Caco-2 (cell line): ENCODE measurements at regions not wholly inside any gene's neighbourhood (a gene's known extent, or its start where the extent isn't known, plus 50 kb on each side); places are given as distances from the start of the nearest gene placed in this dataset.

ENCODE experiments used
- BruUV-seq: library from RNA; stranded (reverse); fragments of 400-500 nt; replicated peaks from 2 replicates; lab custom pipeline; 2021; lab: Mats Ljungman, UMichigan
- CTCF ChIA-PET: fragments of 300-600 bp; sonication (Branson Sonifier 250); formaldehyde crosslinking; loops from one replicate; lab custom pipeline; 2022; ENCODE audit warnings: antibody characterized with exemption; lab: Charles Lee
- POLR2A ChIA-PET: fragments of 300-600 bp; sonication (Branson Sonifier 250); formaldehyde crosslinking; loops from one replicate; lab custom pipeline; 2022; ENCODE audit warnings: antibody characterized with exemption; lab: Charles Lee
- DNase-seq, 2 experiments: peaks; one replicate each; pipeline versions ENCODE4 v3.0.0 to v3.0.0-alpha.2; 2020 to 2022
- H3K27me3 ChIP-seq: replicated peaks from 2 replicates; pipeline ENCODE4 v1.6.0; 2011; ENCODE audit warnings: low read length; ENCODE audit not compliant: control insufficient read depth, insufficient read depth
- H3K36me3 ChIP-seq: 2 replicates; pipeline ENCODE4 v1.5.1; 2011; ENCODE audit warnings: low read length; ENCODE audit not compliant: control insufficient read depth, insufficient read depth
- H3K4me1 ChIP-seq: fragments of 250-450 bp; sonication (Bioruptor Pico); 2 replicates; pipeline ENCODE4 v1.5.1; 2020; ENCODE audit warnings: mild to moderate bottlenecking
- H3K4me3 ChIP-seq: 2 replicates; pipeline ENCODE4 v1.5.1; 2011; ENCODE audit warnings: low read depth, mild to moderate bottlenecking, control low read depth, low read length
- H3K9me3 ChIP-seq: fragments of 250-450 bp; sonication (Bioruptor Pico); 2 replicates; pipeline ENCODE4 v1.5.1; 2020; ENCODE audit warnings: mild to moderate bottlenecking, moderate library complexity
- H3K27ac Mint-ChIP-seq: one replicate; pipeline ENCODE4 v1.8.0; 2022; ENCODE audit warnings: mixed read lengths; ENCODE audit not compliant: unreplicated experiment
- H3K27me3 Mint-ChIP-seq: one replicate; pipeline ENCODE4 v1.8.0; 2022; ENCODE audit warnings: mixed read lengths; ENCODE audit not compliant: insufficient read depth, unreplicated experiment
- H3K36me3 Mint-ChIP-seq: one replicate; pipeline ENCODE4 v1.8.0; 2022; ENCODE audit warnings: mild to moderate bottlenecking, mixed read lengths; ENCODE audit not compliant: insufficient read depth, unreplicated experiment
- H3K4me1 Mint-ChIP-seq: one replicate; pipeline ENCODE4 v1.8.0; 2022; ENCODE audit warnings: low read depth, mixed read lengths; ENCODE audit not compliant: unreplicated experiment
- H3K4me3 Mint-ChIP-seq: one replicate; pipeline ENCODE4 v1.8.0; 2022; ENCODE audit warnings: mild to moderate bottlenecking, moderate library complexity, mixed read lengths; ENCODE audit not compliant: unreplicated experiment
- H3K9me3 Mint-ChIP-seq: one replicate; pipeline ENCODE4 v1.8.0; 2022; ENCODE audit warnings: mixed read lengths; ENCODE audit not compliant: unreplicated experiment
- intact Hi-C: fragments of 100-400 bp; cut with micrococcal nuclease; formaldehyde crosslinking; loops from one replicate; pipeline ENCODE4 v1.10.0; 2022; ENCODE audit not compliant: unreplicated experiment
- TF ChIP-seq, protein P1 (sequence below), 2 experiments: fragments of 200-600 bp in 1 of 2; IDR thresholded peaks; 1 replicate in 1 of 2; 2 replicates in 1 of 2; pipeline versions ENCODE4 v1.5.1 to v1.8.0; 2011 to 2022; ENCODE audit warnings: antibody characterized with exemption in 1 of 2, control low read depth in 1 of 2, inconsistent platforms in 1 of 2, low read depth in 1 of 2, low read length in 1 of 2, mild to moderate bottlenecking in 1 of 2, moderate library complexity in 1 of 2; ENCODE audit not compliant: insufficient read depth in 1 of 2, severe bottlenecking in 1 of 2, unreplicated experiment in 1 of 2

DNA sequence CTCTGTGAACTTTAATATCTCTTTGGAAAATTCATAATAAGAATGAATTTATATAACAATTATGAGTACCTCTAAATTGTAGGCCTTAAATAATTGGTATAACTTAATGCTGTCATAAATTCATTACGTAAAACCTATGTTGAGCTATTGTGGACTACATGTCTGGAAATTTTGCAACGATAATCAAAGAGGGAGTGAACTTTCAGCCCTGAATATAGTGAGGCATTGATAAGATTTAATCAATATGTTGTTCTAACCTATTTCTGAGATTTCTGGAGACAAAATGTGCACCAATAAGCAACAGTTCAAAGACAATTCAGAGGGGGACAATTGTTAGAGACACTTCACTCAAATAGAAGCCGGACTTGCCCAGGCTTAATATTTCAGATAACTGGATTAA, 499.4 kb downstream of the ELAVL2 start:
- no peak overlapping the region for H3K4me3 Mint-ChIP-seq
- peaks cover 19% of the 10 kb centered on the region for H3K9me3 Mint-ChIP-seq
- H3K4me1 Mint-ChIP-seq = no peaks in the 10 kb centered on the region
- no peaks in the 10 kb centered on the region for H3K27me3 Mint-ChIP-seq
- no peak for DNase-seq
- ChIA-PET POLR2A (no interaction called here), CTCF (no interaction called here)
- intact Hi-C loops = no loop called here
- Histone ChIP-seq H3K36me3 (no peaks in the 10 kb centered on the region), H3K27me3 (no peaks in the 10 kb centered on the region), H3K4me1 (no peaks in the 10 kb centered on the region), H3K4me3 (no peak overlapping the region), H3K9me3 (no peaks in the 10 kb centered on the region)
- no peaks in the 10 kb centered on the region for H3K36me3 Mint-ChIP-seq
- TF ChIP-seq, protein P1, sequence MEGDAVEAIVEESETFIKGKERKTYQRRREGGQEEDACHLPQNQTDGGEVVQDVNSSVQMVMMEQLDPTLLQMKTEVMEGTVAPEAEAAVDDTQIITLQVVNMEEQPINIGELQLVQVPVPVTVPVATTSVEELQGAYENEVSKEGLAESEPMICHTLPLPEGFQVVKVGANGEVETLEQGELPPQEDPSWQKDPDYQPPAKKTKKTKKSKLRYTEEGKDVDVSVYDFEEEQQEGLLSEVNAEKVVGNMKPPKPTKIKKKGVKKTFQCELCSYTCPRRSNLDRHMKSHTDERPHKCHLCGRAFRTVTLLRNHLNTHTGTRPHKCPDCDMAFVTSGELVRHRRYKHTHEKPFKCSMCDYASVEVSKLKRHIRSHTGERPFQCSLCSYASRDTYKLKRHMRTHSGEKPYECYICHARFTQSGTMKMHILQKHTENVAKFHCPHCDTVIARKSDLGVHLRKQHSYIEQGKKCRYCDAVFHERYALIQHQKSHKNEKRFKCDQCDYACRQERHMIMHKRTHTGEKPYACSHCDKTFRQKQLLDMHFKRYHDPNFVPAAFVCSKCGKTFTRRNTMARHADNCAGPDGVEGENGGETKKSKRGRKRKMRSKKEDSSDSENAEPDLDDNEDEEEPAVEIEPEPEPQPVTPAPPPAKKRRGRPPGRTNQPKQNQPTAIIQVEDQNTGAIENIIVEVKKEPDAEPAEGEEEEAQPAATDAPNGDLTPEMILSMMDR (IDR thresholded peaks at IDR 0.05; ENCODE audit: insufficient read depth in 1 of 2, low read depth in 1 of 2, low read length in 1 of 2, severe bottlenecking in 1 of 2, unreplicated experiment in 1 of 2) = no peak
- no peak overlapping the region for H3K27ac Mint-ChIP-seq
- BruUV-seq = no TSS peak

DNA sequence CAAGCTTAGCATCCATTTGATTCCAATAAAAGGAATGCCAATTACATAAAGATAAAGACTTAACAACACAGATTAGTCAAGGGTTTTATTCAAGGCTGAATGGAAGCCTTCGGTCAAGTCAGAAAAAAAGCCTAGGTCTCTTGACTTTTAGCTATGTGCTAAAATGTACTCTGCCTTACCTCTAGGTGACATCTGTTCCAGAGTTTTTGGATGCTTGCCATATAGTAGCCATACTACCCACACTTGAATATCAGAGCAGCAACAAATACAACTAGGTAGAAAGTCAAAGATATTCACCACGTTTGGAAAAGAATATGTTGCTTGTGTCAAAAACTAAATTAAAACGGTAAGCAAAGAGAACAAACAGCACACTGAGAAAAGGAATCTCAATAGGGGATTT, 484.7 kb downstream of the ELAVL2 start:
- Histone ChIP-seq H3K4me1 (no peaks in the 10 kb centered on the region), H3K9me3 (no peaks in the 10 kb centered on the region), H3K36me3 (no peaks in the 10 kb centered on the region), H3K4me3 (no peak overlapping the region), H3K27me3 (no peaks in the 10 kb centered on the region)
- DNase-seq = no peak
- no peak overlapping the region for H3K27ac Mint-ChIP-seq
- ChIA-PET POLR2A (no interaction called here), CTCF (no interaction called here)
- TF ChIP-seq, protein P1 (IDR thresholded peaks at IDR 0.05; ENCODE audit: insufficient read depth in 1 of 2, low read depth in 1 of 2, low read length in 1 of 2, severe bottlenecking in 1 of 2, unreplicated experiment in 1 of 2) = no peak
- H3K27me3 Mint-ChIP-seq = no peaks in the 10 kb centered on the region
- H3K4me1 Mint-ChIP-seq = no peaks in the 10 kb centered on the region
- H3K36me3 Mint-ChIP-seq = no peaks in the 10 kb centered on the region
- H3K9me3 Mint-ChIP-seq = no peaks in the 10 kb centered on the region
- intact Hi-C loops = no loop called here
- no peak overlapping the region for H3K4me3 Mint-ChIP-seq
- no TSS peak for BruUV-seq

DNA sequence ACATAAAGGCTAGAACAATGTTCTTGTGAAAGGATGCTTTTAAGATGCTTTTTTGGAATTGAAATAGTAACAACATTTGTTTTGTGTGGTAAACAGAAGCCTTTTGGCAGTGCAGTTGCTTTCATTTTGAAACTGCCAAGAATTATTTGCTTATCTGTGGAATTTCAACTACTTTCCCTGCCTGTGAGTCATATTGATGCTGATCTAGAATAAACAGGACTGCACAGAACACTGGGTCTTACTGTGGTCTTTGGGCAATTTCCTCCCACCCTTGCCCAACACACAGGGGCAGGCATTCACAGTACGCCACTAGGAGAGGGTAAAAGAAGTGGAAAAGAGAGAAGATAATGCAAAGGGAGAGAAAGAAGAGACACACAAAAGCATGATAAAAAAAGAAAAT, 483.7 kb downstream of the ELAVL2 start:
- TF ChIP-seq, protein P1 (IDR thresholded peaks at IDR 0.05; ENCODE audit: insufficient read depth in 1 of 2, low read depth in 1 of 2, low read length in 1 of 2, severe bottlenecking in 1 of 2, unreplicated experiment in 1 of 2) = no peak
- no TSS peak for BruUV-seq
- Mint-ChIP-seq H3K9me3 (no peaks in the 10 kb centered on the region), H3K4me3 (no peak overlapping the region), H3K4me1 (no peaks in the 10 kb centered on the region), H3K36me3 (no peaks in the 10 kb centered on the region), H3K27me3 (no peaks in the 10 kb centered on the region), H3K27ac (no peak overlapping the region)
- Histone ChIP-seq H3K4me3 (no peak overlapping the region), H3K9me3 (no peaks in the 10 kb centered on the region), H3K27me3 (no peaks in the 10 kb centered on the region), H3K4me1 (no peaks in the 10 kb centered on the region), H3K36me3 (no peaks in the 10 kb centered on the region)
- intact Hi-C loops = no loop called here
- ChIA-PET POLR2A (no interaction called here), CTCF (no interaction called here)
- DNase-seq = no peak
